Heart left ventricle (tissue), 13 donors: ENCODE measurements at regions not wholly inside any gene's neighbourhood (a gene's known extent, or its start where the extent isn't known, plus 50 kb on each side); places are given as distances from the start of the nearest gene placed in this dataset.

ENCODE experiments used
- POLR2A ChIP-seq, 2 donors: fragments of 450-650 bp; IDR thresholded peaks; one replicate each; pipeline ENCODE4 v1.6.1; 2017; ENCODE audit warnings: antibody characterized with exemption in 2 of 2, mild to moderate bottlenecking in 2 of 2, moderate library complexity in 2 of 2
- TF ChIP-seq, protein P1 (sequence below), 12 donors: fragments of 200-600 bp; sonication (generic) in 4 of 12; IDR thresholded peaks; one replicate each; pipeline versions ENCODE4 v1.5.0 to v1.8.0; 2018 to 2022; ENCODE audit warnings: antibody characterized with exemption in 12 of 12, mild to moderate bottlenecking in 5 of 12
- donor health status: ischemic (EF 13 %, LVEDD 7.1; RV severe dilation, severe dysfunction).
- donor health status: DM: no; HTN: yes; CAD: no.
- donor health status: DM: no; HTN: no; CAD: no.
- donor health status: ischemic (EF 25% LVEDD 6.9; RV normal size, moderate dysfunction).
- donor health status: ischemic (EF 25% LVEDD 5.7; RV mildly dilated, moderate dysfunction).
- donor health status: ischemic (EF 35%, LVEDD 5.7; RV mildly dilated, moderate dysfunction).
- donor health status: nonischemic (EF 11% LVEDD 7.7; RV severe dilation, severe dysfunction).
- donor health status: DM: yes; HTN: yes; CAD: no.
- donor health status: PGD.
- donor health status: ischemic (EF 29% LVEDD 5.4; RV normal size, mild dysfunction).
- donor health status: nonischemic (EF 23%, LVEDD 6.1; RV moderate dilation, normal function).

DNA sequence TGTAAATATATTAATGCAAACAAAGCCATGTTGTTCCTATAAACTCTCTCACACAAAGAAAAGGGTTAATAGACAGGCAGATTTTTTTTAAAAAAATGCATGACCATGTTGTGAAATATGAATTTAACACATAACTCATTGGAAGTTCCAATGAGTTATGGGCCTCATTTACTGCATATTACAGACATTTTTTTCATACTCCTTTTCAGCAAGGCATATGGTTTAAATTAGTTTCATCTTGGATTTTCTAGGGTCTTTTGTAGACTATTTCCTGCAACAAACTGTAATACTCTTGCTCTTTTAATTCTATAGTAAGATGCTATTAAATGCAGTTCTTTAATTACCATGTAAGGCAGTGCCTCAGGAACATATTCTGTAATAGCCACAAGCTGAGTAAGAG is 323.1 kb downstream of the GBA3 start:
- TF ChIP-seq, protein P1, sequence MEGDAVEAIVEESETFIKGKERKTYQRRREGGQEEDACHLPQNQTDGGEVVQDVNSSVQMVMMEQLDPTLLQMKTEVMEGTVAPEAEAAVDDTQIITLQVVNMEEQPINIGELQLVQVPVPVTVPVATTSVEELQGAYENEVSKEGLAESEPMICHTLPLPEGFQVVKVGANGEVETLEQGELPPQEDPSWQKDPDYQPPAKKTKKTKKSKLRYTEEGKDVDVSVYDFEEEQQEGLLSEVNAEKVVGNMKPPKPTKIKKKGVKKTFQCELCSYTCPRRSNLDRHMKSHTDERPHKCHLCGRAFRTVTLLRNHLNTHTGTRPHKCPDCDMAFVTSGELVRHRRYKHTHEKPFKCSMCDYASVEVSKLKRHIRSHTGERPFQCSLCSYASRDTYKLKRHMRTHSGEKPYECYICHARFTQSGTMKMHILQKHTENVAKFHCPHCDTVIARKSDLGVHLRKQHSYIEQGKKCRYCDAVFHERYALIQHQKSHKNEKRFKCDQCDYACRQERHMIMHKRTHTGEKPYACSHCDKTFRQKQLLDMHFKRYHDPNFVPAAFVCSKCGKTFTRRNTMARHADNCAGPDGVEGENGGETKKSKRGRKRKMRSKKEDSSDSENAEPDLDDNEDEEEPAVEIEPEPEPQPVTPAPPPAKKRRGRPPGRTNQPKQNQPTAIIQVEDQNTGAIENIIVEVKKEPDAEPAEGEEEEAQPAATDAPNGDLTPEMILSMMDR (IDR thresholded peaks at IDR 0.05): no peak
- no peak for TF ChIP-seq POLR2A (IDR thresholded peaks at IDR 0.05)
